ENCODE measurements at regions not wholly inside any gene's neighbourhood (a gene's known extent, or its start where the extent isn't known, plus 50 kb on each side); places are given as distances from the start of the nearest gene placed in this dataset.

DNA sequence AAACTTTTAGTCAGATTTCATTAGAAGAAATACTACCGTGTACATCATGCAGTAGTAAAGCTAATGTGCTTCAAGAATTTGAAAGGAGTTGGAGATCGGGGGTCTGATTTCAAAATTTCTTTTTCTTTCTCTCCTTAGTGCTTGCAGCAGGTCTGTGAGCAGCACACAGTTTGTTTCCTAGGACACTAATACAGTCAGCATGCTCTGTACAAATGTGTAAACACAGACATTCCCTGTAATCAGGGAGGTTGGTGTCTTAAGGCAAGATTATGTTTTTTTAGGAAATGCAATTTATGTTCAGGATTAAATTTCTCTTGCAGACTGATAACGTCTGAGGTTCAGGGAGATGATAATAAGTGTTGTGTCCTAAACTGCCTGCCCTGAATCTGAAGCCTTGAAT is 142.7 kb downstream of the ALX1 start:
- Histone ChIP-seq H3K27me3 (no peaks in the 10 kb centered on the region), H2AFZ (no peak overlapping the region), H3K9me2 (replicated peaks; ENCODE audit: insufficient read depth) (no peaks in the 10 kb centered on the region), H3K79me2 (no peaks in the 10 kb centered on the region), H3K9me3 (ENCODE audit: low read depth) (no peaks in the 10 kb centered on the region), H3K4me2 (peak overlapping the region; percentile 27), H4K20me1 (ENCODE audit: insufficient read depth, poor library complexity, severe bottlenecking) (no peaks in the 10 kb centered on the region), H3K4me1 (ENCODE audit: insufficient read depth) (peaks cover 16% of the 10 kb centered on the region), H3K4me3 (no peak overlapping the region), H3K36me3 (replicated peaks; ENCODE audit: insufficient read depth, low read depth) (no peaks in the 10 kb centered on the region), H3K27ac (no peak overlapping the region)
- TF ChIP-seq EZH2phosphoT487 (IDR thresholded peaks at IDR 0.05; ENCODE audit: low read depth, severe bottlenecking, unreplicated experiment) = no peak
- no peak for TF ChIP-seq EZH2 (IDR thresholded peaks at IDR 0.05; ENCODE audit: borderline replicate concordance)
- TF ChIP-seq, protein P1, sequence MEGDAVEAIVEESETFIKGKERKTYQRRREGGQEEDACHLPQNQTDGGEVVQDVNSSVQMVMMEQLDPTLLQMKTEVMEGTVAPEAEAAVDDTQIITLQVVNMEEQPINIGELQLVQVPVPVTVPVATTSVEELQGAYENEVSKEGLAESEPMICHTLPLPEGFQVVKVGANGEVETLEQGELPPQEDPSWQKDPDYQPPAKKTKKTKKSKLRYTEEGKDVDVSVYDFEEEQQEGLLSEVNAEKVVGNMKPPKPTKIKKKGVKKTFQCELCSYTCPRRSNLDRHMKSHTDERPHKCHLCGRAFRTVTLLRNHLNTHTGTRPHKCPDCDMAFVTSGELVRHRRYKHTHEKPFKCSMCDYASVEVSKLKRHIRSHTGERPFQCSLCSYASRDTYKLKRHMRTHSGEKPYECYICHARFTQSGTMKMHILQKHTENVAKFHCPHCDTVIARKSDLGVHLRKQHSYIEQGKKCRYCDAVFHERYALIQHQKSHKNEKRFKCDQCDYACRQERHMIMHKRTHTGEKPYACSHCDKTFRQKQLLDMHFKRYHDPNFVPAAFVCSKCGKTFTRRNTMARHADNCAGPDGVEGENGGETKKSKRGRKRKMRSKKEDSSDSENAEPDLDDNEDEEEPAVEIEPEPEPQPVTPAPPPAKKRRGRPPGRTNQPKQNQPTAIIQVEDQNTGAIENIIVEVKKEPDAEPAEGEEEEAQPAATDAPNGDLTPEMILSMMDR (IDR thresholded peaks at IDR 0.05; ENCODE audit: poor library complexity) = no peak
- WGBS (ENCODE audit: low lambda C conversion rate, missing lambda C conversion rate) = 26% methylated on average over 3 of the region's 3 CpGs
- no peak for DNase-seq (ENCODE audit: low spot score)

DNA sequence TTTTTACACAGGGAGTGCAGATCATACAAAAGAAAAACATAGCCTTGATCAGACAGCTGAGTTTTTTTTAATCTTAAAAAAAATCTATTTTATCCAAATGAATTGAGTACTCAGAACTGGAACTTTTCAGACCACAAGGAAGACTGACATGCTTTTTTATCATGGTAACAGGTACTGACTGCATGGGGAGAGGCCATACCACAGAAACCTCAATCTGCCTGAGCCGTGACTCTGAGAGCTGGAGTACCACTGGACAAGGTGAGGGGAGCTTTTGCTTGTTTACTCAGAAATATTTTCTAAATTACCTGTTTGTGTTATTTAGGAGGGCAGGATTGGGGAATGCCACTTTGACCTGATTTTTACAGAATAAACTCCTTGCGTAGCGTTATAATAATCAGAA is 143.9 kb downstream of the ALX1 start:
- Histone ChIP-seq H3K4me2 (no peak overlapping the region), H2AFZ (no peak overlapping the region), H3K27me3 (no peaks in the 10 kb centered on the region), H3K79me2 (no peaks in the 10 kb centered on the region), H3K9me2 (replicated peaks; ENCODE audit: insufficient read depth) (no peaks in the 10 kb centered on the region), H3K4me1 (ENCODE audit: insufficient read depth) (peaks cover 16% of the 10 kb centered on the region), H3K9me3 (ENCODE audit: low read depth) (no peaks in the 10 kb centered on the region), H3K36me3 (replicated peaks; ENCODE audit: insufficient read depth, low read depth) (no peaks in the 10 kb centered on the region), H4K20me1 (ENCODE audit: insufficient read depth, poor library complexity, severe bottlenecking) (no peaks in the 10 kb centered on the region), H3K4me3 (no peak overlapping the region), H3K27ac (no peak overlapping the region)
- WGBS (ENCODE audit: low lambda C conversion rate, missing lambda C conversion rate) = 89% methylated on average over 3 of the region's 3 CpGs
- DNase-seq (ENCODE audit: low spot score) = no peak
- TF ChIP-seq, protein P1 (IDR thresholded peaks at IDR 0.05; ENCODE audit: poor library complexity) = no peak
- TF ChIP-seq EZH2 (IDR thresholded peaks at IDR 0.05; ENCODE audit: borderline replicate concordance) (no peak), EZH2phosphoT487 (IDR thresholded peaks at IDR 0.05; ENCODE audit: low read depth, severe bottlenecking, unreplicated experiment) (no peak)

DNA sequence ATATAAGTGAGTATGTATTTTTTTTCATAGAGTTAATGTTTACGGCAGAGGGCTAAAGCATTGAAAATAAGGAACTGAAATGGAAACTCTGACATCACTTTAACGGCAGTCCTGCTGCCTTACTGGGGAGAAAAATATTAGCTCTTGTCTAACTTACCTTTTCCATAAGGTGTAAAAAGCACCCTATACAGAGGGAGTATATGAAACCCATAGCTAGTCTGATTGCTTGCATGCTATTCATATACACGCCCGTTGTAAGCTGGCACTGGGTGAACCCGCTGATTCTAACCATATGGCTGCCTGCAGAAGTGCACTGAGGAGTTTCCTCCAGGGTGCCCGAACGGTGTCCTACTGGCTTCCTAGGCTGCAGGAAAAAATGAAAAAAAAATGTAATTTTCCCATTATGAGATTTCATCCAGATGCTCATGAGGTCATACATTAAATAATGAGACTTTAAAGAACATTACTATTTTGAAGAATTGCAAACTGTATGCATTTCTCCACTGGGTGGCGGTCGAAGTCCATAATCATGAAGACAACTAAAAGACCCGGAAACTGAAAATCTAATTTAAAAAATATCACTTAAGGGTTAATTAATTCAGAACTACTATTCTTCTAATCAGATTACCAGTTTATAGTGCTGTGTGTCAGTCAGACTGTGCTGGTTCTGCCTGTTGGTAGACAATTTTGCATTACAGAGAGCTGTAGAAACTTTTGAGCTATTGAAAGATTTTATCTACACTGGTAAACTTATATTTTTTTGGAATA is 144.7 kb downstream of the ALX1 start:
- WGBS (ENCODE audit: low lambda C conversion rate, missing lambda C conversion rate) = 54% methylated on average over 10 of the region's 10 CpGs
- H4K20me1 ChIP-seq (ENCODE audit: insufficient read depth, poor library complexity, severe bottlenecking) = no peaks in the 10 kb centered on the region
- no peaks in the 10 kb centered on the region for H3K9me3 ChIP-seq (ENCODE audit: low read depth)
- peak; percentile 59 for DNase-seq (ENCODE audit: low spot score)
- no peak overlapping the region for H3K27ac ChIP-seq
- H3K4me2 ChIP-seq = peak overlapping the region; percentile 54
- H3K9me2 ChIP-seq (replicated peaks; ENCODE audit: insufficient read depth) = no peaks in the 10 kb centered on the region
- H3K4me3 ChIP-seq = no peak overlapping the region
- peaks cover 16% of the 10 kb centered on the region for H3K4me1 ChIP-seq (ENCODE audit: insufficient read depth)
- TF ChIP-seq EZH2phosphoT487 (IDR thresholded peaks at IDR 0.05; ENCODE audit: low read depth, severe bottlenecking, unreplicated experiment) (no peak), EZH2 (IDR thresholded peaks at IDR 0.05; ENCODE audit: borderline replicate concordance) (no peak)
- TF ChIP-seq, protein P1 (IDR thresholded peaks at IDR 0.05; ENCODE audit: poor library complexity) = peak; percentile 75
- no peaks in the 10 kb centered on the region for H3K27me3 ChIP-seq
- no peaks in the 10 kb centered on the region for H3K36me3 ChIP-seq (replicated peaks; ENCODE audit: insufficient read depth, low read depth)
- H2AFZ ChIP-seq = peak overlapping the region; percentile 50
- H3K79me2 ChIP-seq = no peaks in the 10 kb centered on the region
